Loucy (cell line): ENCODE measurements at regions not wholly inside any gene's neighbourhood (a gene's known extent, or its start where the extent isn't known, plus 50 kb on each side); places are given as distances from the start of the nearest gene placed in this dataset.

Experiments used
- H2AFZ ChIP-seq: fragments of 200-600 bp; sonication (generic); 2 replicates; pipeline ENCODE4 v1.6.0; 2016; ENCODE audit warnings: antibody characterized with exemption, mild to moderate bottlenecking, low read length, moderate library complexity
- H3F3A ChIP-seq: fragments of 200-600 bp; 2 replicates; pipeline ENCODE4 v1.6.0; 2016; ENCODE audit warnings: antibody characterized with exemption, low read depth, mild to moderate bottlenecking
- H3K27me3 ChIP-seq: fragments of 200-600 bp; sonication (generic); 2 replicates; pipeline ENCODE4 v1.6.1; 2014; ENCODE audit warnings: low read length, mild to moderate bottlenecking; ENCODE audit not compliant: insufficient read depth, poor library complexity, severe bottlenecking
- H3K36me3 ChIP-seq: fragments of 200-600 bp; sonication (generic); 2 replicates; pipeline ENCODE4 v1.6.1; 2016; ENCODE audit warnings: low read length; ENCODE audit not compliant: insufficient read depth
- H3K4me1 ChIP-seq: fragments of 200-600 bp; sonication (generic); 2 replicates; pipeline ENCODE4 v1.5.1; 2014; ENCODE audit warnings: low read length, mild to moderate bottlenecking; ENCODE audit not compliant: insufficient read depth, poor library complexity, severe bottlenecking
- H3K4me2 ChIP-seq: fragments of 200-600 bp; sonication (generic); 2 replicates; pipeline ENCODE4 v1.6.0; 2014; ENCODE audit warnings: antibody characterized with exemption, low read length, low read depth, mild to moderate bottlenecking; ENCODE audit not compliant: poor library complexity, severe bottlenecking
- H3K4me3 ChIP-seq: fragments of 200-600 bp; sonication (generic); 2 replicates; pipeline ENCODE4 v1.5.1; 2014; ENCODE audit warnings: low read length, mild to moderate bottlenecking, mixed read lengths; ENCODE audit not compliant: poor library complexity, severe bottlenecking
- H3K79me2 ChIP-seq: fragments of 200-600 bp; sonication (generic); 2 replicates; pipeline ENCODE4 v1.6.1; 2014; ENCODE audit warnings: low read length; ENCODE audit not compliant: insufficient read depth
- H3K9ac ChIP-seq: fragments of 200-600 bp; sonication (generic); 2 replicates; pipeline ENCODE4 v1.6.0; 2014; ENCODE audit warnings: mild to moderate bottlenecking, low read depth, low read length, moderate library complexity; ENCODE audit not compliant: poor library complexity, severe bottlenecking
- H3K9me2 ChIP-seq: fragments of 200-600 bp; sonication (generic); replicated peaks from 2 replicates; pipeline ENCODE4 v1.6.1; 2016; ENCODE audit warnings: low read depth, low read length, mixed read lengths
- H3K9me3 ChIP-seq: fragments of 200-600 bp; sonication (generic); 2 replicates; pipeline ENCODE4 v1.6.1; 2014; ENCODE audit warnings: mild to moderate bottlenecking, antibody characterized with exemption, low read length, low read depth; ENCODE audit not compliant: insufficient read depth
- H4K20me1 ChIP-seq: fragments of 200-600 bp; sonication (generic); 2 replicates; pipeline ENCODE4 v1.6.0; 2014; ENCODE audit warnings: antibody characterized with exemption, low read length, mild to moderate bottlenecking; ENCODE audit not compliant: insufficient read depth, poor library complexity, severe bottlenecking
- EZH2phosphoT487 ChIP-seq: fragments of 200-600 bp; IDR thresholded peaks from 2 replicates; pipeline ENCODE4 v1.6.1; 2018; ENCODE audit warnings: antibody characterized with exemption, mild to moderate bottlenecking, moderate library complexity, borderline replicate concordance
- TF ChIP-seq, protein P1 (sequence below): fragments of 200-600 bp; sonication (generic); conservative IDR thresholded peaks from 2 replicates; pipeline ENCODE4 v1.5.1; 2014; ENCODE audit warnings: mild to moderate bottlenecking, antibody characterized with exemption, low read length

DNA sequence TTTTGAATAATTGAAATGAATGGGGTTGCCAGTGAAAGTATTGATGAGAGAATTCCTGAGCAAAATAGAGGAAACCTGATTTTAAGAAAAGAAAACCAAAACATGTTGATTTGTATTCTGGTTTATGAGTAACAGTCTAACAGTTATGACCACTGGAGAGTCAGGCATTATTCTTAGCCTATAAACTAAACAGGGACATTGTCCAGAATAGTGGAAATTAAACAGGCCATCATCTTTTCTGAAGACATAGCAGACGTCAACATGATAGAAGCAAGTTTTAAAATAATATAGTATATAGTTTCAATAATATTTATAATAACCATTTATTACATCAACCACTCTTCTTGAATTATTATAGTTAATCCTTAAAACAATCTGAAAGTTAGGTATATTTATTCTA lies 178.3 kb upstream of the MPDZ start:
- Histone ChIP-seq H2AFZ (no peak overlapping the region), H3K79me2 (no peaks in the 10 kb centered on the region), H3K36me3 (no peaks in the 10 kb centered on the region), H3K4me1 (no peaks in the 10 kb centered on the region), H4K20me1 (no peaks in the 10 kb centered on the region), H3K9ac (no peak overlapping the region), H3K4me3 (no peak overlapping the region), H3F3A (no peaks in the 10 kb centered on the region), H3K9me2 (no peaks in the 10 kb centered on the region), H3K27me3 (no peaks in the 10 kb centered on the region), H3K9me3 (no peaks in the 10 kb centered on the region), H3K4me2 (no peak overlapping the region)
- TF ChIP-seq, protein P1, sequence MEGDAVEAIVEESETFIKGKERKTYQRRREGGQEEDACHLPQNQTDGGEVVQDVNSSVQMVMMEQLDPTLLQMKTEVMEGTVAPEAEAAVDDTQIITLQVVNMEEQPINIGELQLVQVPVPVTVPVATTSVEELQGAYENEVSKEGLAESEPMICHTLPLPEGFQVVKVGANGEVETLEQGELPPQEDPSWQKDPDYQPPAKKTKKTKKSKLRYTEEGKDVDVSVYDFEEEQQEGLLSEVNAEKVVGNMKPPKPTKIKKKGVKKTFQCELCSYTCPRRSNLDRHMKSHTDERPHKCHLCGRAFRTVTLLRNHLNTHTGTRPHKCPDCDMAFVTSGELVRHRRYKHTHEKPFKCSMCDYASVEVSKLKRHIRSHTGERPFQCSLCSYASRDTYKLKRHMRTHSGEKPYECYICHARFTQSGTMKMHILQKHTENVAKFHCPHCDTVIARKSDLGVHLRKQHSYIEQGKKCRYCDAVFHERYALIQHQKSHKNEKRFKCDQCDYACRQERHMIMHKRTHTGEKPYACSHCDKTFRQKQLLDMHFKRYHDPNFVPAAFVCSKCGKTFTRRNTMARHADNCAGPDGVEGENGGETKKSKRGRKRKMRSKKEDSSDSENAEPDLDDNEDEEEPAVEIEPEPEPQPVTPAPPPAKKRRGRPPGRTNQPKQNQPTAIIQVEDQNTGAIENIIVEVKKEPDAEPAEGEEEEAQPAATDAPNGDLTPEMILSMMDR, result no peak
- no peak for TF ChIP-seq EZH2phosphoT487

DNA sequence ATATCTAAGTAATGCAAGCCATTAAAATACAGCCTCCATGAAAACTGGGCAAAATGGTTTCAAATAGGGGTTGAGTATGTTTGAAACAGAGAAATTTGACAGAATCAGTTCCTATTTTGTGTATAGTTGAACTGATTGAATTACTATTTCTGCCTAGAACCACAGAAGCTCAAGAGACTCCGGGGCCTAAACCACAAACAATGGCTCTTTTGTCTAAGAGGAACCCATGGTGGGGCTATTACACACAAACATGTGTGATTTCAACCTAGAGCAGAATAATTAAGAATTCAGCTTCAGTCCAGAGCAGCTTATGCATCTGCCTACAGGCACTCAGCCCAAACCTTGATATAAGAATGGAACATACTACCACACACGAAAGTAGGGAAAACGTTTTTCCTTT lies 171.2 kb upstream of the MPDZ start:
- no peaks in the 10 kb centered on the region for H3F3A ChIP-seq
- no peaks in the 10 kb centered on the region for H3K9me3 ChIP-seq
- H3K36me3 ChIP-seq, result no peaks in the 10 kb centered on the region
- H3K4me2 ChIP-seq, result no peak overlapping the region
- TF ChIP-seq, protein P1, result no peak
- TF ChIP-seq EZH2phosphoT487, result no peak
- no peak overlapping the region for H3K4me3 ChIP-seq
- H3K9me2 ChIP-seq, result no peaks in the 10 kb centered on the region
- H3K79me2 ChIP-seq, result no peaks in the 10 kb centered on the region
- no peak overlapping the region for H3K9ac ChIP-seq
- no peaks in the 10 kb centered on the region for H4K20me1 ChIP-seq
- H3K27me3 ChIP-seq, result no peaks in the 10 kb centered on the region
- H3K4me1 ChIP-seq, result no peaks in the 10 kb centered on the region
- H2AFZ ChIP-seq, result no peak overlapping the region

DNA sequence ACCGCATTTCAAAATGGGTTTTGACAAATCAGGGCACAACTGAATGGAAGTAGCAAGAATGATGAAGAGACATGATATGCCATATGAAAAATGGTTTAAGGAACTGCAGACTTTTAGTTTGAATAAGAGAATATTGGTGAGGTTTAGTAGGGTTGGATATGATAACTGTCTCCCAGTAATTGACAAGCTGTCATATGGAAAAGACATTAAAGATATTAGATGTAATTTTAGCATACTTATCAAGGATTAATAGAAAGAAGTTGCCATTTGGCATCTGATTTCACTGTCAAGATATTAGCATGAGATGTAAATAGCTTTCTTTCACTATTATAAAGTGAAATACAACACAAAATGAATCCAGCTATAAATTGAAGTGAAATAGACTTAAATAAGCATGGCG lies 169.0 kb upstream of the MPDZ start:
- Histone ChIP-seq H3K4me1 (no peaks in the 10 kb centered on the region), H2AFZ (no peak overlapping the region), H3K36me3 (no peaks in the 10 kb centered on the region), H4K20me1 (no peaks in the 10 kb centered on the region), H3F3A (no peaks in the 10 kb centered on the region), H3K9me2 (no peaks in the 10 kb centered on the region), H3K79me2 (no peaks in the 10 kb centered on the region), H3K9me3 (no peaks in the 10 kb centered on the region), H3K27me3 (no peaks in the 10 kb centered on the region), H3K4me2 (no peak overlapping the region), H3K4me3 (no peak overlapping the region), H3K9ac (no peak overlapping the region)
- TF ChIP-seq EZH2phosphoT487, result no peak
- TF ChIP-seq, protein P1, result no peak
